OCI-LY3 (cell line): ENCODE measurements at regions not wholly inside any gene's neighbourhood (a gene's known extent, or its start where the extent isn't known, plus 50 kb on each side); places are given as distances from the start of the nearest gene placed in this dataset.

Experiments used
- H2AFZ ChIP-seq: fragments of 200-600, 300-600 bp; shearing (Covaris generic); 2 replicates; pipeline ENCODE4 v1.6.0; 2014; ENCODE audit warnings: antibody characterized with exemption, low read depth, low read length
- H3K27ac ChIP-seq: fragments of 200-600, 300-600 bp; sonication (generic); 2 replicates; pipeline ENCODE4 v1.5.1; 2014; ENCODE audit warnings: mild to moderate bottlenecking, low read length, moderate library complexity, mixed read lengths
- H3K27me3 ChIP-seq: fragments of 200-600, 300-600 bp; sonication (generic); 2 replicates; pipeline ENCODE4 v1.6.1; 2014; ENCODE audit warnings: low read depth, low read length, mixed read lengths
- H3K36me3 ChIP-seq: fragments of 200-600, 300-600 bp; sonication (generic); replicated peaks from 2 replicates; pipeline ENCODE3; 2014; ENCODE audit warnings: low read depth, low read length, mixed read lengths
- H3K4me1 ChIP-seq: fragments of 300-600, 200-600 bp; sonication (generic); 2 replicates; pipeline ENCODE4 v1.6.1; 2014; ENCODE audit warnings: low read length, mixed read lengths
- H3K4me2 ChIP-seq: fragments of 200-600, 300-600 bp; sonication (generic); 2 replicates; pipeline ENCODE4 v1.6.1; 2014; ENCODE audit warnings: low read length, mixed read lengths
- H3K4me3 ChIP-seq: fragments of 300-600, 200-600 bp; sonication (generic); 2 replicates; pipeline ENCODE4 v1.5.1; 2014; ENCODE audit warnings: antibody characterized with exemption, mild to moderate bottlenecking, low read length, moderate library complexity
- H3K79me2 ChIP-seq: fragments of 300-600, 200-600 bp; shearing (Covaris generic); 2 replicates; pipeline ENCODE4 v1.6.1; 2014; ENCODE audit warnings: mild to moderate bottlenecking, low read length, mixed read lengths
- H3K9ac ChIP-seq: fragments of 300-600, 200-600 bp; shearing (Covaris generic); 2 replicates; pipeline ENCODE4 v1.6.0; 2014; ENCODE audit warnings: mild to moderate bottlenecking, low read length, moderate library complexity
- H3K9me3 ChIP-seq: fragments of 200-600, 300-600 bp; shearing (Covaris generic); 2 replicates; pipeline ENCODE4 v1.6.1; 2014; ENCODE audit warnings: low read length, mixed read lengths; ENCODE audit not compliant: insufficient read depth
- H4K20me1 ChIP-seq: fragments of 200-600, 300-600 bp; sonication (generic); 2 replicates; pipeline ENCODE4 v1.6.1; 2016; ENCODE audit warnings: low read length, mixed read lengths; ENCODE audit not compliant: insufficient read depth
- CTCF ChIP-seq: fragments of 200-600, 300-600 bp; sonication (generic); IDR thresholded peaks from 2 replicates; pipeline ENCODE4 v1.5.1; 2014; ENCODE audit warnings: antibody characterized with exemption, low read length, low read depth
- EZH2phosphoT487 ChIP-seq: fragments of 200-600 bp; shearing (Covaris generic); IDR thresholded peaks from 2 replicates; pipeline ENCODE4 v1.6.1; 2018; ENCODE audit warnings: antibody characterized with exemption, mixed run types, low read depth

DNA sequence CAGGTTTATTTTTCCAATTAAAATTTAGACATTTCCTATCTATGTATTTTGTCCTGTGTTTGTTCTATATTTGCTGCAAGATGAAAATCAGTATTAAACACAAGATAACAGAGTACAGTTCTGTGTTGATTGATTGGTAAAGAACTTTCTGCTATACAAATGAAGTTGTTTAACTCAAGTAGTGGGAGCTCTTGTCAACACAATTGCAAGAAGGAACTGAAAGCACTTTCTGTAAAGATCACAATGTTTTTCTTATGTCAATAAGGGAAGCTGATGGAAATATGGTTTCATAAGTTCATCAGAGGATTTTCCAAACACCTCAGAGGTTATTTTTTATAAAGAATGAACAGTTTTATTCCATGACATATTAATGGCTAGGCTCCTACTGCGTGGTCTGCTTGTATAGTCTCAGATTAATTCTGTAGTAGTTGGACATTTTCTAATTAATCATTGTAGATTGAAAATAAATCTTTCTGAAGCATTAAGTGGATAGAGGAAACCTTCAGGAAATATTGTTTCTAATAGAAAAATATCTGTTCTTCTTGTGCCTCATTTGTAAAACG is 379.5 kb downstream of the LRFN5 start:
- H2AFZ ChIP-seq = no peak overlapping the region
- H3K36me3 ChIP-seq = no peaks in the 10 kb centered on the region
- H3K4me1 ChIP-seq = peaks cover 33% of the 10 kb centered on the region
- peak overlapping the region; percentile 22 for H3K4me2 ChIP-seq
- H3K9me3 ChIP-seq = no peaks in the 10 kb centered on the region
- no peaks in the 10 kb centered on the region for H3K79me2 ChIP-seq
- H3K27me3 ChIP-seq = no peaks in the 10 kb centered on the region
- no peak for TF ChIP-seq CTCF
- no peak for TF ChIP-seq EZH2phosphoT487
- H4K20me1 ChIP-seq = no peaks in the 10 kb centered on the region
- no peak overlapping the region for H3K9ac ChIP-seq
- peak overlapping the region; percentile 5; the same call in 1 of the 2 replicates for H3K27ac ChIP-seq
- H3K4me3 ChIP-seq = no peak overlapping the region

DNA sequence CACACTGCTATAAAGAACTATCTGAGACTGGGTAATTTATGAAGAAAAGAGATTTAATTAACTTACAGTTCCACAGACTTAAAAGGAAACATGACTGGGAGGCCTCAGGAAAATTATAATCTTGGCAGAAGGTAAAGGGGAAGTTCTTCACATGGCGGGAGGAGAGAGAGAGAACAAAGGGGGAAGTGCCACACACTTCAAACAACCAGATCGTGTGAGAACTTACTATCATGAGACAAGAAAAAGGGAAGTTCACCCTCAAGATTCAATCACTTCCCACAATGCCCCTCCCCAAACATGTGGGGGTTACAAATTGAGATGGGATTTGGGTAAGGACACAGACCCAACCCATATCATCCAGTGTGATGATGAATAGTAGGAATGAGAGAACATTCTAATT is 366.5 kb downstream of the LRFN5 start:
- Histone ChIP-seq H3K4me3 (no peak overlapping the region), H3K36me3 (peaks cover 9% of the 10 kb centered on the region), H3K4me1 (peaks cover 8% of the 10 kb centered on the region; the same call in 1 of the 2 replicates), H3K79me2 (no peaks in the 10 kb centered on the region), H3K9ac (no peak overlapping the region), H2AFZ (no peak overlapping the region; the same call in 1 of the 2 replicates), H3K27me3 (no peaks in the 10 kb centered on the region), H3K4me2 (no peak overlapping the region), H3K9me3 (peaks cover 15% of the 10 kb centered on the region; the same call in 1 of the 2 replicates), H3K27ac (no peak overlapping the region; the same call in 1 of the 2 replicates), H4K20me1 (no peaks in the 10 kb centered on the region)
- TF ChIP-seq CTCF (no peak), EZH2phosphoT487 (no peak)

GRCh38 chr14:41972531-41972930 is 365.9 kb downstream of the LRFN5 start:
- H3K4me2 ChIP-seq = no peak overlapping the region
- no peak overlapping the region for H3K27ac ChIP-seq
- TF ChIP-seq EZH2phosphoT487 (no peak), CTCF (no peak)
- H3K27me3 ChIP-seq = no peaks in the 10 kb centered on the region
- no peak overlapping the region for H2AFZ ChIP-seq
- H3K9ac ChIP-seq = no peak overlapping the region
- peaks cover 15% of the 10 kb centered on the region; the same call in 1 of the 2 replicates for H3K9me3 ChIP-seq
- H3K79me2 ChIP-seq = no peaks in the 10 kb centered on the region
- H4K20me1 ChIP-seq = no peaks in the 10 kb centered on the region
- peaks cover 8% of the 10 kb centered on the region; the same call in 1 of the 2 replicates for H3K4me1 ChIP-seq
- peaks cover 9% of the 10 kb centered on the region for H3K36me3 ChIP-seq
- H3K4me3 ChIP-seq = no peak overlapping the region

DNA sequence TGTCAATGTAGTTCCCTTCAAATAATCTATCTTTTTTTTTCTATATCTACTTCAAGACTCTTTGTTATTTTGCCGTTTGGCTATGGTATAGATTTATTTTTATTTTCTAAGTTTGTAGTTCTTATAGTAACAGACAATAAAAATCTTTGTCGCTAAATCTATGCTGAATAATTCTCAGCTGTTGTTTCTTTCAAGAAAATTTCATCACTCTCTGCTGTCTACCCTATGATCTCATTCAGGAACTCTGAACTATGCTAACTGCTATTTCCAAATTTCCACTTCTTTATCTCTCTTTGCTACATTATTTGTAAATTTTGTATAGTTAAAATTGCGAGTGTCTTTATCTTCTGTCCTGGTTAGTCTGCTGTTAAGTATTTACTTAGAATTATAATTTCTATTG is 353.6 kb downstream of the LRFN5 start:
- Histone ChIP-seq H3K79me2 (no peaks in the 10 kb centered on the region), H4K20me1 (no peaks in the 10 kb centered on the region), H3K4me3 (no peak overlapping the region), H3K36me3 (no peaks in the 10 kb centered on the region), H2AFZ (no peak overlapping the region), H3K27me3 (no peaks in the 10 kb centered on the region), H3K9ac (no peak overlapping the region), H3K9me3 (no peaks in the 10 kb centered on the region), H3K27ac (no peak overlapping the region), H3K4me2 (no peak overlapping the region), H3K4me1 (no peaks in the 10 kb centered on the region)
- TF ChIP-seq CTCF = no peak
- TF ChIP-seq EZH2phosphoT487 = no peak
